Astrocyte (in vitro differentiated cells and primary cell): ENCODE measurements at regions not wholly inside any gene's neighbourhood (a gene's known extent, or its start where the extent isn't known, plus 50 kb on each side); places are given as distances from the start of the nearest gene placed in this dataset.

ENCODE experiments used
- EZH2 ChIP-seq: IDR thresholded peaks from 2 replicates; pipeline ENCODE4 v1.6.1; 2012; ENCODE audit warnings: mild to moderate bottlenecking, low read length, inconsistent platforms; ENCODE audit not compliant: insufficient read depth
- TF ChIP-seq, protein P1 (sequence below): IDR thresholded peaks from 2 replicates; pipeline ENCODE4 v1.5.1; 2011; ENCODE audit warnings: low read depth, mild to moderate bottlenecking, inconsistent platforms, low read length, moderate library complexity; ENCODE audit not compliant: insufficient read depth

DNA sequence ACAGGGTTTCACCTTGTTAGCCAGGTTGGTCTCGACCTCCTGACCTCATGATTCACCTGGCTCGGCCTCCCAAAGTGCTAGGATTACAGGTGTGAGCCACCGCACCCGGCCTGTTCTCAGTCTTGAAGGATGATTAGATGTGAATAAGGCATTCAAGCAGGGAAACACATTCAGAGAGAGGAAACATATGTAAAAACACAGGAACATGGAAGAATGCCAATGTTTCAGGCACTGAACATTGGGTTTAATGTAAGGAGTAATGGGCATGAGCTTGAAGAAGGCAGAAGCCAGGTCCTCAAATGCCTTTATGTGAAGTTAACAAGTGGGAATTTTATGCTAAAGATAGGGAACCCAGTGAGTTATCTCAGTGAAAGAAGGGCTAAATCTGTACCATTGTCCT, 74.3 kb downstream of the ARL4A start:
- TF ChIP-seq, protein P1, sequence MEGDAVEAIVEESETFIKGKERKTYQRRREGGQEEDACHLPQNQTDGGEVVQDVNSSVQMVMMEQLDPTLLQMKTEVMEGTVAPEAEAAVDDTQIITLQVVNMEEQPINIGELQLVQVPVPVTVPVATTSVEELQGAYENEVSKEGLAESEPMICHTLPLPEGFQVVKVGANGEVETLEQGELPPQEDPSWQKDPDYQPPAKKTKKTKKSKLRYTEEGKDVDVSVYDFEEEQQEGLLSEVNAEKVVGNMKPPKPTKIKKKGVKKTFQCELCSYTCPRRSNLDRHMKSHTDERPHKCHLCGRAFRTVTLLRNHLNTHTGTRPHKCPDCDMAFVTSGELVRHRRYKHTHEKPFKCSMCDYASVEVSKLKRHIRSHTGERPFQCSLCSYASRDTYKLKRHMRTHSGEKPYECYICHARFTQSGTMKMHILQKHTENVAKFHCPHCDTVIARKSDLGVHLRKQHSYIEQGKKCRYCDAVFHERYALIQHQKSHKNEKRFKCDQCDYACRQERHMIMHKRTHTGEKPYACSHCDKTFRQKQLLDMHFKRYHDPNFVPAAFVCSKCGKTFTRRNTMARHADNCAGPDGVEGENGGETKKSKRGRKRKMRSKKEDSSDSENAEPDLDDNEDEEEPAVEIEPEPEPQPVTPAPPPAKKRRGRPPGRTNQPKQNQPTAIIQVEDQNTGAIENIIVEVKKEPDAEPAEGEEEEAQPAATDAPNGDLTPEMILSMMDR = no peak
- no peak for TF ChIP-seq EZH2
